ENCODE measurements at regions not wholly inside any gene's neighbourhood (a gene's known extent, or its start where the extent isn't known, plus 50 kb on each side); places are given as distances from the start of the nearest gene placed in this dataset.

DNA sequence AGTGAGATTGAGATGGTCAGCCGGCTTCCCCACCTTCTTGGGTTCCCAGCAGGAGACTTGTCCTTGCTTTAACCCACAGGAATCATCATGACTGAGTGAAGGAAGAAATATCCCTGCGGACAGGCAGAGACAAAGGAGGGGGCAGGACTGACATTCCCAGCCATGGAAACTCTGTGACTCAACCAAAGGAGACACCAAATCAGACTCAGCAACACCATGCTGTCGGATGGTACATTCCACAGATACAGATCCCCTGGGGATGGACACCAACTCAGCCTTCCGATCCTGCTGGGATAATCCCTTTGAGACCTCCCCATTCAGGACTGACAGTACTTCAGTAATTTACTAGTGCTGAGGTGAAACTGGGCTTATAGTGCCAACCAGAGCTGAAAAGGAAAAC, 518.3 kb downstream of the XIRP2 start:
- H3K9me3 ChIP-seq (ENCODE audit: insufficient read depth in 2 of 2, low read depth in 1 of 2, low read length in 1 of 2): peaks cover 11 to 16% of the 10 kb centered on the region in 2 experiments
- H3K4me2 ChIP-seq (ENCODE audit: insufficient read depth in 1 of 2, low read depth in 2 of 2, low read length in 2 of 2): peak overlapping the region; percentile 42 to 51
- no peak overlapping the region for H3K14ac ChIP-seq (ENCODE audit: insufficient read length)
- no peak overlapping the region for H3K4ac ChIP-seq (replicated peaks; ENCODE audit: insufficient read length, low read depth, low read length)
- H4K5ac ChIP-seq (ENCODE audit: insufficient read length, low read depth, low read length): no peak overlapping the region
- H3K4me1 ChIP-seq (replicated peaks in 1 of 4; ENCODE audit: control insufficient read depth in 3 of 4, insufficient read depth in 4 of 4, low read length in 3 of 4): peaks cover 0 to 3% (median 2%) of the 10 kb centered on the region in 4 experiments; a peak in 3 of 7 replicates
- peak; percentile 64 to 87 for DNase-seq (ENCODE audit: low read depth in 1 of 2, low spot score in 2 of 2)
- H2BK120ac ChIP-seq (replicated peaks; ENCODE audit: low read depth, low read length): no peak overlapping the region
- peak overlapping the region; percentile 48; the same call in 1 of the 2 replicates for H3K27ac ChIP-seq (ENCODE audit: low read depth, low read length)
- H3K56ac ChIP-seq (replicated peaks; ENCODE audit: insufficient read length, low read depth, low read length): peak overlapping the region; percentile 33
- no peaks in the 10 kb centered on the region; the same call in 1 of the 2 replicates for H3K23me2 ChIP-seq (ENCODE audit: low read depth, low read length)
- H3K79me2 ChIP-seq (ENCODE audit: control insufficient read depth in 1 of 2, insufficient read depth in 2 of 2, low read length in 2 of 2): peaks cover 4 to 59% of the 10 kb centered on the region in 2 experiments; a peak in 3 of 4 replicates
- 0 out of 2 replicates have a peak, but pooled peaks cover 2% of the 10 kb centered on the region for H3K79me1 ChIP-seq (ENCODE audit: low read depth, low read length)
- no peak overlapping the region for H4K91ac ChIP-seq (replicated peaks; ENCODE audit: insufficient read length, low read length)
- H3K18ac ChIP-seq (ENCODE audit: extremely low read depth, low read length): peak overlapping the region; percentile 33; the same call in 1 of the 2 replicates
- no peak overlapping the region for H4K8ac ChIP-seq (ENCODE audit: extremely low read depth, insufficient read depth, low read length)
- H2BK5ac ChIP-seq (ENCODE audit: low read depth, low read length): no peak overlapping the region
- no peaks in the 10 kb centered on the region for H3K27me3 ChIP-seq (replicated peaks in 1 of 4; ENCODE audit: control insufficient read depth in 3 of 4, extremely low read depth in 1 of 4, insufficient read depth in 3 of 4, low read length in 3 of 4)
- CTCF ChIA-PET (ENCODE audit: partially characterized antibody): interaction anchor here (1.0 kb wide), 1 partner anchor 15 kb away, joined by 3 read pairs; no protein-coding TSS in a partner anchor
- FAIRE-seq: peak; percentile 100
- no peak overlapping the region for H2BK12ac ChIP-seq (ENCODE audit: low read depth, low read length)
- H3K36me3 ChIP-seq (ENCODE audit: control insufficient read depth in 2 of 4, insufficient read depth in 4 of 4, low read length in 3 of 4): peaks cover 0 to 4% (median 0%) of the 10 kb centered on the region in 4 experiments; a peak in 1 of 8 replicates
- peaks cover 0 to 1% of the 10 kb centered on the region in 2 experiments for H4K20me1 ChIP-seq (replicated peaks in 1 of 2; ENCODE audit: control insufficient read depth in 1 of 2, insufficient read depth in 2 of 2, low read length in 2 of 2)
- H2AFZ ChIP-seq (ENCODE audit: low read length): no peak overlapping the region
- POLR2A ChIA-PET (ENCODE audit: partially characterized antibody): no interaction called here
- no peak overlapping the region for H2AK5ac ChIP-seq (ENCODE audit: low read depth, low read length)
- 29% methylated on average over 4 of the region's 4 CpGs; no CpG with 5 or more reads in 1 of the 2 experiments for WGBS, 2 experiments (ENCODE audit: extremely low coverage in 1 of 2, insufficient coverage in 1 of 2, insufficient read length in 1 of 2, insufficient replicate concordance in 2 of 2, low coverage in 1 of 2, low lambda C conversion rate in 2 of 2, missing lambda C conversion rate in 1 of 2)
- no peak overlapping the region for H2BK20ac ChIP-seq (ENCODE audit: low read length)
- H3K4me3 ChIP-seq (ENCODE audit: extremely low read depth in 1 of 4, insufficient read depth in 2 of 4, low read depth in 3 of 4, low read length in 4 of 4): peak overlapping the region in 1 of 4 experiments; percentile 40; a peak in 2 of 8 replicates
- no peak overlapping the region for H3K9ac ChIP-seq (replicated peaks in 1 of 4; ENCODE audit: extremely low read depth in 1 of 4, low read depth in 3 of 4, low read length in 3 of 4)
- no peak overlapping the region for H3K23ac ChIP-seq (ENCODE audit: insufficient read length)
- no peak overlapping the region for H2BK15ac ChIP-seq (ENCODE audit: low read length)
- TF ChIP-seq SIRT6 (IDR thresholded peaks at IDR 0.05; ENCODE audit: low read length): no peak
- no peak for TF ChIP-seq E2F6 (IDR thresholded peaks at IDR 0.05)
- TF ChIP-seq ASH2L (IDR thresholded peaks at IDR 0.05; ENCODE audit: low read length): peak; percentile 47
- TF ChIP-seq FOSL1 (IDR thresholded peaks at IDR 0.05; ENCODE audit: insufficient read depth, low read depth, low read length): no peak
- TF ChIP-seq HDAC2 (IDR thresholded peaks at IDR 0.05; ENCODE audit: borderline replicate concordance in 1 of 2, low read depth in 2 of 2, low read length in 2 of 2): peak; percentile 66 to 93; a peak in 1 of 4 replicates
- TF ChIP-seq SIN3A (conservative IDR thresholded peaks at IDR 0.05 in 1 of 2, IDR thresholded peaks at IDR 0.05 in 1 of 2; ENCODE audit: low read depth in 1 of 2, low read length in 2 of 2): peak in 1 of 2 experiments; percentile 84; a peak in 2 of 4 replicates
- no peak for TF ChIP-seq KDM4A (IDR thresholded peaks at IDR 0.05; ENCODE audit: low read depth, low read length, severe bottlenecking)
- peak; percentile 75 for TF ChIP-seq SP1 (IDR thresholded peaks at IDR 0.05; ENCODE audit: low read depth, low read length)
- TF ChIP-seq ZNF274 (IDR thresholded peaks at IDR 0.05; ENCODE audit: borderline replicate concordance, extremely low read depth, low read length): no peak
- TF ChIP-seq MAX (IDR thresholded peaks at IDR 0.05): peak; percentile 80
- peak in 1 of 2 experiments; percentile 87; a peak in 1 of 3 replicates for TF ChIP-seq EP300 (IDR thresholded peaks at IDR 0.05; ENCODE audit: borderline replicate concordance in 1 of 2, low read depth in 2 of 2, low read length in 2 of 2)
- TF ChIP-seq BCL11A (IDR thresholded peaks at IDR 0.05; ENCODE audit: low read depth in 2 of 2, low read length in 2 of 2): no peak
